K562 (cell line): ENCODE measurements at regions not wholly inside any gene's neighbourhood (a gene's known extent, or its start where the extent isn't known, plus 50 kb on each side); places are given as distances from the start of the nearest gene placed in this dataset.

Experiments used
- ATAC-seq: fragments of 200-7000 bp; cut with Tn5 transposase; 3 replicates; pipeline ENCODE4 v1.9.1; 2020; ENCODE audit warnings: moderate library complexity
- BruUV-seq: library from RNA; stranded (reverse); fragments of 400-500 nt; replicated peaks from 2 replicates; lab custom pipeline; 2021; lab: Mats Ljungman, UMichigan
- CTCF ChIA-PET: fragments of 300-600 bp; formaldehyde crosslinking; extraction: SDS; loops from one replicate; lab custom pipeline; 2021; ENCODE audit warnings: low intra/inter-chr PET ratio; lab: Yijun Ruan, JAX
- POLR2A ChIA-PET: fragments of 300-600, 350-650 bp; sonication (Branson Sonifier 250); formaldehyde crosslinking; extraction: SDS; loops from one replicate; lab custom pipeline; 2021; ENCODE audit warnings: antibody characterized with exemption, inconsistent platforms; lab: Yijun Ruan, JAX
- DNase-seq, 4 experiments: peaks; one replicate each; pipeline versions ENCODE4 v3.0.0 to v3.0.0-alpha.2; 2011 to 2018; ENCODE audit warnings: low spot score in 3 of 4, mixed read lengths in 3 of 4; ENCODE audit errors: extremely low read depth in 1 of 4
- FAIRE-seq: peaks from 2 replicates; lab custom pipeline; 2011; peaks lifted over from hg19 to GRCh38; lab: Jason Lieb, UNC
- H2AFZ ChIP-seq: 2 replicates; pipeline ENCODE4 v1.6.0; 2011; ENCODE audit warnings: low read depth, low read length, control low read depth, inconsistent platforms
- H3K27ac ChIP-seq: fragments of 200-600 bp; 3 replicates; pipeline ENCODE4 v1.8.0; 2011; ENCODE audit warnings: low read depth, mild to moderate bottlenecking, control low read depth, inconsistent platforms, low read length, moderate library complexity, mixed read lengths; ENCODE audit errors: extremely low read depth
- H3K27me3 ChIP-seq, 2 experiments: fragments of 300-600 bp in 1 of 2; 2 replicates in 1 of 2; 3 replicates in 1 of 2; pipeline versions ENCODE4 v1.6.0 to v1.8.0; 2011; ENCODE audit warnings: inconsistent platforms in 2 of 2, low read length in 2 of 2, mild to moderate bottlenecking in 1 of 2, mixed read lengths in 1 of 2, moderate library complexity in 1 of 2; ENCODE audit not compliant: control insufficient read depth in 2 of 2, insufficient read depth in 2 of 2
- H3K36me3 ChIP-seq: fragments of 300-600 bp; 3 replicates; pipeline ENCODE4 v1.8.0; 2011; ENCODE audit warnings: mild to moderate bottlenecking, low read length, inconsistent platforms; ENCODE audit not compliant: control insufficient read depth, insufficient read depth
- H3K4me1 ChIP-seq, 2 experiments: fragments of 200-600 bp in 1 of 2; replicated peaks in 1 of 2; 2 replicates in 1 of 2; 3 replicates in 1 of 2; pipeline versions ENCODE4 v1.5.1 to v1.8.0; 2011; ENCODE audit warnings: inconsistent platforms in 2 of 2, low read length in 2 of 2, mild to moderate bottlenecking in 1 of 2, mixed read lengths in 1 of 2, moderate library complexity in 1 of 2; ENCODE audit not compliant: control insufficient read depth in 2 of 2, insufficient read depth in 2 of 2
- H3K4me2 ChIP-seq: 2 replicates; pipeline ENCODE4 v1.6.1; 2011; ENCODE audit warnings: low read length, control low read depth, inconsistent platforms, mixed read lengths; ENCODE audit not compliant: insufficient read depth
- H3K4me3 ChIP-seq: fragments of 200-600 bp; sonication (generic), shearing (Covaris generic); 2 replicates; pipeline ENCODE4 v1.5.1; 2016; ENCODE audit warnings: control low read depth, inconsistent platforms
- H3K79me2 ChIP-seq: fragments of 200-600 bp; 3 replicates; pipeline ENCODE4 v1.8.0; 2011; ENCODE audit warnings: low read length, inconsistent platforms; ENCODE audit not compliant: control insufficient read depth, insufficient read depth
- H3K9ac ChIP-seq, 2 experiments: 2 replicates each; pipeline versions ENCODE4 v1.6.0 to v1.6.1; 2011; ENCODE audit warnings: low read depth in 2 of 2, low read length in 2 of 2, control low read depth in 1 of 2, inconsistent platforms in 1 of 2, mild to moderate bottlenecking in 1 of 2, mixed read lengths in 1 of 2; ENCODE audit not compliant: insufficient read depth in 1 of 2
- H3K9me1 ChIP-seq: one replicate; pipeline ENCODE4 v1.6.0; 2011; ENCODE audit warnings: inconsistent platforms, mild to moderate bottlenecking, low read length, moderate library complexity; ENCODE audit not compliant: control insufficient read depth, insufficient read depth
- H3K9me3 ChIP-seq: replicated peaks from 2 replicates; pipeline ENCODE4 v1.5.1; 2011; ENCODE audit warnings: low read depth, low read length, inconsistent platforms; ENCODE audit not compliant: control insufficient read depth, insufficient read depth
- H4K20me1 ChIP-seq: replicated peaks from 2 replicates; pipeline ENCODE4 v1.6.1; 2011; ENCODE audit warnings: low read length, inconsistent platforms, mixed read lengths; ENCODE audit not compliant: control insufficient read depth, insufficient read depth
- DIDO1 ChIP-seq: fragments of 450-650 bp; IDR thresholded peaks from 2 replicates; pipeline ENCODE4 v1.6.1; 2016; ENCODE audit warnings: low read depth, missing biosample characterization, missing genetic modification characterization
- HDAC6 ChIP-seq: IDR thresholded peaks from 2 replicates; pipeline ENCODE4 v1.6.1; 2012; ENCODE audit warnings: low read depth, mild to moderate bottlenecking, control low read depth, inconsistent platforms, low read length, moderate library complexity
- L3MBTL2 ChIP-seq: fragments of 450-650 bp; IDR thresholded peaks from 2 replicates; pipeline ENCODE4 v1.6.1; 2016; ENCODE audit warnings: mild to moderate bottlenecking, moderate library complexity
- MCM3 ChIP-seq: fragments of 450-650 bp; IDR thresholded peaks from 2 replicates; pipeline ENCODE4 v1.6.1; 2016
- PHF20 ChIP-seq: fragments of 450-650 bp; IDR thresholded peaks from 2 replicates; pipeline ENCODE4 v1.6.1; 2018; ENCODE audit not compliant: partially characterized antibody
- POU5F1 ChIP-seq: fragments of 150-350 bp; IDR thresholded peaks from 2 replicates; pipeline ENCODE4 v1.6.1; 2014; ENCODE audit warnings: borderline replicate concordance, low read length, low read depth, mild to moderate bottlenecking; ENCODE audit not compliant: partially characterized antibody
- SMARCB1 ChIP-seq: IDR thresholded peaks from 2 replicates; pipeline ENCODE4 v1.6.1; 2011; ENCODE audit warnings: improper control_type of control experiment, low read depth; ENCODE audit not compliant: insufficient read length
- SREBF1 ChIP-seq: fragments of 150-350 bp; IDR thresholded peaks from 2 replicates; pipeline ENCODE4 v1.6.1; 2014; ENCODE audit warnings: antibody characterized with exemption, low read depth, low read length, borderline replicate concordance
- STAT5A ChIP-seq: IDR thresholded peaks from 2 replicates; pipeline ENCODE4 v1.6.1; 2012; ENCODE audit warnings: low read length, inconsistent platforms, borderline replicate concordance
- WGBS: fragments of 100-300 bp; shearing (Covaris generic); methylation state at CpG from one replicate; pipeline ENCODE4 v1.1.6; 2016; ENCODE audit warnings: low coverage, mixed read lengths; ENCODE audit not compliant: insufficient coverage; ENCODE audit errors: missing lambda C conversion rate; 5-methylcytosine and 5-hydroxymethylcytosine counted together
- in situ Hi-C: fragments of 300-500 bp; cut with MboI; formaldehyde crosslinking; loops from 4 replicates; pipeline ENCODE4 v1.15.0; 2018; ENCODE audit warnings: inconsistent platforms, mixed read lengths
- intact Hi-C: fragments of 100-400 bp; cut with micrococcal nuclease; formaldehyde crosslinking; loops from 2 replicates; pipeline ENCODE4 v1.14.2; 2022
- TF ChIP-seq, protein P1 (sequence below): fragments of 450-650 bp; IDR thresholded peaks from 2 replicates; pipeline ENCODE4 v1.6.1; 2018; ENCODE audit warnings: mild to moderate bottlenecking, low read depth; ENCODE audit not compliant: partially characterized antibody

DNA sequence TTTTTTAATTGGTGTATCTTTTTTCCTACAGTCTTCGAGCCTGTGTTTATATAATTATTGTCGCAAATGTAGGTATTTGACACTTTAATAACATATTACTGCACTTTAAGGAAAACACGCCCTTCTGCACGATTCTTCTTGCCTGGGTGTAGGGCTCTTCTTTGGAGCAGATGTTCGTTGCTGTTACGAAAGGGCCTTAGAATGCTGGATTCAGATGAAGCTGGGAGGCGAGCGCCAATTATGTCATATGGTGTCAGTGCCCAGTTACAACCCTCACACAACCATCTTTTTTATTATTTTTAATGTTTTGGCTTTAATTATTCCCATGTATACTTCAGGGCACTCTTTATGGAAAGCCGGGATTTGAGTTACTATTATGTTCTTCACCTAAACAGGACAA, 553.0 kb downstream of the EBF1 start:
- CTCF ChIA-PET, result no interaction called here
- POLR2A ChIA-PET, result interaction anchor here (0.7 kb wide), 1 partner anchor 9 kb away, joined by 3 read pairs; no protein-coding TSS in a partner anchor

GRCh38 chr5:158545949-158546530, 553.7 kb downstream of the EBF1 start:
- TF ChIP-seq, protein P1, sequence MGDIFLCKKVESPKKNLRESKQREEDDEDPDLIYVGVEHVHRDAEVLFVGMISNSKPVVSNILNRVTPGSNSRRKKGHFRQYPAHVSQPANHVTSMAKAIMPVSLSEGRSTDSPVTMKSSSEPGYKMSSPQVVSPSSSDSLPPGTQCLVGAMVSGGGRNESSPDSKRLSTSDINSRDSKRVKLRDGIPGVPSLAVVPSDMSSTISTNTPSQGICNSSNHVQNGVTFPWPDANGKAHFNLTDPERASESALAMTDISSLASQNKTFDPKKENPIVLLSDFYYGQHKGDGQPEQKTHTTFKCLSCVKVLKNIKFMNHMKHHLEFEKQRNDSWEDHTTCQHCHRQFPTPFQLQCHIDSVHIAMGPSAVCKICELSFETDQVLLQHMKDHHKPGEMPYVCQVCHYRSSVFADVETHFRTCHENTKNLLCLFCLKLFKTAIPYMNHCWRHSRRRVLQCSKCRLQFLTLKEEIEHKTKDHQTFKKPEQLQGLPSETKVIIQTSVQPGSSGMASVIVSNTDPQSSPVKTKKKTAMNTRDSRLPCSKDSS, result no peak
- TF ChIP-seq MCM3 (no peak), L3MBTL2 (no peak), POU5F1 (no peak), STAT5A (no peak)
- Histone ChIP-seq H3K36me3 (no peaks in the 10 kb centered on the region), H3K27ac (no peak overlapping the region), H3K4me3 (no peak overlapping the region), H3K4me2 (no peak overlapping the region), H4K20me1 (no peaks in the 10 kb centered on the region), H3K9me1 (no peaks in the 10 kb centered on the region), H3K4me1 (no peaks in the 10 kb centered on the region), H2AFZ (no peak overlapping the region), H3K9ac (no peak overlapping the region), H3K27me3 (no peaks in the 10 kb centered on the region), H3K79me2 (no peaks in the 10 kb centered on the region), H3K9me3 (no peaks in the 10 kb centered on the region)
- POLR2A ChIA-PET, result no interaction called here
- in situ Hi-C loops, result no loop called here
- CTCF ChIA-PET, result no interaction called here
- ATAC-seq (no peak), DNase-seq (no peak), FAIRE-seq (no peak)
- WGBS, result 0% methylated on average over 2 of the region's 2 CpGs
- BruUV-seq, result no TSS peak
- intact Hi-C loops, result no loop called here

More for the DNA sequence above, 553.0 kb downstream of the EBF1 start:
- no peak for ATAC-seq
- Histone ChIP-seq H3K9me1 (no peaks in the 10 kb centered on the region), H3K4me1 (no peaks in the 10 kb centered on the region), H3K79me2 (no peaks in the 10 kb centered on the region), H4K20me1 (no peaks in the 10 kb centered on the region), H3K36me3 (no peaks in the 10 kb centered on the region), H3K27me3 (no peaks in the 10 kb centered on the region), H2AFZ (no peak overlapping the region), H3K4me2 (no peak overlapping the region), H3K9me3 (no peaks in the 10 kb centered on the region), H3K4me3 (no peak overlapping the region), H3K27ac (no peak overlapping the region), H3K9ac (no peak overlapping the region)
- in situ Hi-C loops, result no loop called here
- DNase-seq, result no peak
- no TSS peak for BruUV-seq
- WGBS, result 3% methylated on average over 9 of the region's 9 CpGs
- no peak for FAIRE-seq
- intact Hi-C loops, result no loop called here
- TF ChIP-seq SREBF1, result no peak
- no peak for TF ChIP-seq SMARCB1
- no peak for TF ChIP-seq PHF20
- TF ChIP-seq DIDO1, result no peak
- no peak for TF ChIP-seq HDAC6
